Stimulated activated CD4-positive, alpha-beta T cell treated with anti-CD3 and anti-CD28 coated beads, Interleukin-4, amount 100 ng/mL, for 1 hour (primary cell): ENCODE measurements at regions not wholly inside any gene's neighbourhood (a gene's known extent, or its start where the extent isn't known, plus 50 kb on each side); places are given as distances from the start of the nearest gene placed in this dataset.

Experiments used
- DNase-seq: peaks from one replicate; pipeline ENCODE4 v3.0.0-alpha.2; 2020

DNA sequence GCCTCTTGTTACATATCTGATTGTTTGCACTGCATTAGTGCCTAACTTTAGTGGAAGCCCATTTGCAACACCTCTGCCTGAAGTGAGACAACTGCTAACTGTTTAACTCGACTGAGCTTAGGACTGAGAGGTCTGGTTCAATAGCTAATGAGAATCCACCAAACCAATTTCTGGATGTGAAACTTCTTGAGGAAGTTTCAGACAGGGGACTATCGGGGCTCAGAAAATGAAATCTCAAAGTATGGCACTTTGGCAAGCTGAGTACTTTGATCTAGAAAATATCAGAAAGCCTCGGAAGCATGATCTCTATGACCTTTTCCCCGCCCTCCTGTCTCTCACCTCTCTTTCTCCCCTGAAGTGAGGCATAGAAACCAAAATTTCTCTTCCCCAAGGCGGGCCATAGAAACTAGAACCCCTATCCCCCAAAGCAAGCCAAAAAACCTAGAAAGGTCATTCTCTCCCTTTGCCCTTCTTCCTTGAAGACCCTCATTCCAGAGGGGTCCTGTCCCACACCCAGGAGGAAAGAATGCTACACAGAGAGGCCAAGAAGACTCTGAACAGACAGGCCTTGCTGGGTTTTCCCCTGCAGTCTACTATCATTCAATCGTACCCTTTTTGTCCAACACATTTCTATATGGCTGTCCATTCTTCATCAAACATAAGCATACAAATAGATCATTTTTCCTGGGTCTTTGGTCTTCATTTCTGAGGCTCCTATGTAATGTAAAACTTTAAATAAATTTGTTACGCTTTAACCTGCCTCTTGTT, 69.6 kb upstream of the CREB1 start:
- no peak for DNase-seq

- DNase-seq, result no peak
Observed at GRCh38 chr2:207463433-207463832, 66.3 kb upstream of the CREB1 start.

GRCh38 chr2:207464007-207464406, 65.8 kb upstream of the CREB1 start:
- DNase-seq, result no peak

DNA sequence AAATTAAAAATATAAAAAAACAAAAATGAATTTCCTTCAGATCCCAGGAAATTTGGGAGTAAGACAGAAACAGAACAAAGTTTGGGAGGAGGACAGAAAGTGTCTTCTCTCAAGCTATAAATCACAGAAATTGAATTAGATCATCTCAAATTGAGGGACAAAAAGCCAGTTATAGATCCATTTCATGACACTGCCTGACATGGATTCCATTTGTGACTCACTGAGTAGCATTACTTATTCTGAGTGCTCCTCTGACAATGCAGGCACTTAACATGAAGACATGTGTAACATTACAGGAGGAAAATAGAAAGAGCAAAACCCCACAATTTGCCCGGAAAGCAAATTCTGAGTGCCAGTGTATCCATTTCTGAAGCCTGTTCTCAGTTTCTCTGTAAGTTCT, 63.9 kb upstream of the CREB1 start:
- DNase-seq, result no peak

GRCh38 chr2:207467716-207468347, 61.9 kb upstream of the CREB1 start:
- DNase-seq, result no peak

DNA sequence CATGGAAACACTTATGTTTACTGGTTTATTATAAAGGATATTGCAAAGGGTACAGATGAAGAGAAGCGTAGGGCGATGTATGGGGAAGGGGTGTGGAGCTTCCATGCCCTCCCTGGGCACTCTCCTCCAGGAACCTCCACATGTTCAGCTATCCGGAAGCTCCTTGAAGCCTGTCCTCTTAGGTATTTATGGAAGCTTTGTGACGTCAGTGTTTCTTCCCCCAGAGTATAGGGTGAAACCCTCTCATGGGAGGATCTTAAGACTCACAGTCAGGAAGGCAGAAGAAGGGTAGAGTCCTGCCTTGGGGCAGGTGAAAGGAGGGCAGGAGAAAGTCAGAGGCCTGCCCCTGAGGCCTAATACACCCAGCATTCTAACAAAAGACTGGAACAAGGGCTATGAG, 61.3 kb upstream of the CREB1 start:
- DNase-seq, result no peak

- no peak for DNase-seq
Observed at GRCh38 chr2:207469451-207469850, 60.3 kb upstream of the CREB1 start.

- DNase-seq, result no peak
Observed at GRCh38 chr2:207469943-207470729, 59.6 kb upstream of the CREB1 start.

GRCh38 chr2:207471261-207471660, 58.5 kb upstream of the CREB1 start:
- no peak for DNase-seq

GRCh38 chr2:207472343-207473048, 57.3 kb upstream of the CREB1 start:
- DNase-seq, result no peak

- peak; percentile 31 for DNase-seq
Observed at GRCh38 chr2:207473049-207473930, 56.5 kb upstream of the CREB1 start.

DNA sequence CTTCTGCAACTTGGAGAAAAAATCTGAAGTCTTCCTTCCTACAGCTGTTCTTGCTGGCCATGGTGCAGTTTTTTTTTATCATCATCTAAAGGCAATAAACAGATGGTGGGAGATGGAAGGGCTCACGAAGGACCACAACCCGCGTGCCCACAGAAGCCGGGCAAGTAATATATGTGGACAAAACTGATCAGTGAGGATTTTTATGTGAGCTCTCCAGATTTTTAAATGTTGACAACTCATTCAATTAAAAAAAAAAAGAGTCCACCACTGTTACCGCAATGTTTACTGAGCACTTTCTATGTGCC, 55.9 kb upstream of the CREB1 start:
- no peak for DNase-seq

GRCh38 chr2:207474863-207475485, 54.8 kb upstream of the CREB1 start:
- DNase-seq, result peak; percentile 16

- DNase-seq, result no peak
Observed at GRCh38 chr2:207475546-207475945, 54.2 kb upstream of the CREB1 start.

DNA sequence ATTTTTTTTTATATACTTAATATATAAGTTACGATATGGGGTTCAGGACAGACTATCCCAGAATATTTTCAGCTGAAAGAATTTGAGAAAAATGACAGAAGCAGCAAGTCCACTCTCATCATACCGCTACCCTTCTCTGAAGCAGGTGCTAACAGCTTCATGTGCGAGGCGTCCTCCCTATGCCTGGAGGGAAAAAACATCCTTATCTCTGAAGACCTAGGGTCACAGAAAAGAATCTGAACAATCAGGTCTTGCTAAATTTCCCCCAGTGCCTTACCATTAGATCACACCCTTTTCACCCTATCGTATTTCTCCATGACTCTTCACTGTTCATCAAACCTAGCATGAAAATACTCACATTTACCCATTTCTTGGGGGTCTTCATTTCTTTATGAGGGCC, 51.9 kb upstream of the CREB1 start:
- no peak for DNase-seq

DNA sequence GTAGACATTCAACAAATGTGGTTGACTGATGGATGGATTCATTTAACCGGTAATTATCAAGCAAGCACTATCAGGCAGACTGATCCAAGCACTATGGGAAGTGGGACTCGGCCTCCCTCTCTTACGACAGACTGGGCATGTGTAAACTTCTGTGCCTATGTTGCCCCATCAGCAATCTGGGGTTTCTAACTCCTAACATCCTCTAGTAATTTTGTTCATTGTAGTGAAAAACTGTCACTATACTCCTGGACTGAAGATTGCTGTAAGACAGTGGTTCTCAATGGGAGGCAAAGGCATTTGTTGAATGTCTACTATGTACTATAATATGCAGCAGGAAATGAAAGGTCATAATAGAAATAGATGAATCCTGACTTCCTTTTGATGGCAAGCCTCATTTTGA, 51.2 kb upstream of the CREB1 start:
- DNase-seq, result no peak

DNA sequence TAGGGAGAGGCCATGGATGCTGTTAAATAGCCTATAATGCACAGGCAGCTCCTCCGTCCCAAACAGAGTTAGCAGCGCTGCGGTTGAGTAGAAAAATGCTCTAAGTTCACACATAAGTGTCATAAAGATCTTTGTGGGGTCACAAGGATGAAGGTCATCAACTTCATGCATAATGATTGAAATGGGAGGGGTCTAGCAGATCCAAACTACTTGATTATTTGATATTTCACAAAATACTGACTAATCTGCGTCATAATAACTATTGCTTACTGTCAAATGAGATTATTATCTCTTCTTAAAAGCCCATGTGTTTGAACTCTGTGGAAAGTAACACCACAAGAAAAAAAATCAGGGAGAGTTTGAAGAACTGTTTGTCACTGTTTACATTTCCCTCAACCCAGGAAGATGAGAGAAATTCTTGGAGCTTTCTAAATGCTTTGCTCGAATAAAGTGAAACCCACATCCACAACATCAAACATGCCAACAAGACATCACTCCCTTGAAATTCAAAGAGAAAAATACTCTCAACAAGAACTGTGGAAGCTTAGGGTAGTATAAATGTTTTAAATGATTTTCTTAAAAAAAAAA, 50.5 kb upstream of the CREB1 start:
- DNase-seq, result no peak
